ENCODE measurements at regions not wholly inside any gene's neighbourhood (a gene's known extent, or its start where the extent isn't known, plus 50 kb on each side); places are given as distances from the start of the nearest gene placed in this dataset.

GRCh38 chr10:53072144-53072543 lies 299.6 kb upstream of the MBL2 start:
- TF ChIP-seq CTCF (IDR thresholded peaks at IDR 0.05 in 4 of 5, conservative IDR thresholded peaks at IDR 0.05 in 1 of 5) = no peak
- TF ChIP-seq POLR2A (IDR thresholded peaks at IDR 0.05) = no peak
